T-cell (primary cell): ENCODE measurements at regions not wholly inside any gene's neighbourhood (a gene's known extent, or its start where the extent isn't known, plus 50 kb on each side); places are given as distances from the start of the nearest gene placed in this dataset.

Experiments
- ATAC-seq, 4 experiments: fragments of 200-7000 bp in 3 of 4; fragments of 150-1000 bp in 1 of 4; cut with Tn5 transposase; replicated peaks in 1 of 4; 1 replicate in 3 of 4; 2 replicates in 1 of 4; pipeline ENCODE4 v1.10.0; 2021; ENCODE audit warnings: moderate library complexity in 3 of 4, mild to moderate bottlenecking in 2 of 4, moderate number of reproducible peaks in 1 of 4
- CTCF ChIA-PET, 2 donors: fragments of 300-600 bp; sonication (Branson Sonifier 250); formaldehyde crosslinking; loops; one replicate each; lab custom pipeline; 2022; ENCODE audit warnings: antibody characterized with exemption in 2 of 2; lab: Charles Lee
- POLR2A ChIA-PET, 2 donors: fragments of 300-600 bp; sonication (Branson Sonifier 250); formaldehyde crosslinking; loops; one replicate each; lab custom pipeline; 2022; ENCODE audit warnings: antibody characterized with exemption in 2 of 2; lab: Charles Lee
- DNase-seq, 35 experiments: peaks; one replicate each; pipeline versions ENCODE4 v3.0.0 to v3.0.0-alpha.2; 2013 to 2023
- H3K27ac ChIP-seq: one replicate; pipeline ENCODE4 v1.5.1; 2013; ENCODE audit warnings: low read length
- H3K27me3 ChIP-seq, 2 experiments: replicated peaks in 1 of 2; 1 replicate in 1 of 2; 2 replicates in 1 of 2; pipeline versions ENCODE4 v1.6.1 to v1.7.0; 2013; ENCODE audit warnings: low read length in 1 of 2, mixed read lengths in 1 of 2; ENCODE audit not compliant: control insufficient read depth in 2 of 2, insufficient read depth in 2 of 2; ENCODE audit errors: extremely low read depth in 1 of 2
- H3K36me3 ChIP-seq, 2 donors: 1 replicate in 1 of 2; 2 replicates in 1 of 2; pipeline versions ENCODE4 v1.6.1 to v1.7.0; 2013; ENCODE audit warnings: low read length in 1 of 2; ENCODE audit not compliant: control insufficient read depth in 2 of 2, insufficient read depth in 1 of 2; ENCODE audit errors: extremely low read depth in 1 of 2
- H3K4me1 ChIP-seq, 2 experiments: 1 replicate in 1 of 2; 2 replicates in 1 of 2; pipeline versions ENCODE4 v1.6.1 to v1.7.0; 2013; ENCODE audit warnings: low read length in 2 of 2, mixed read lengths in 1 of 2; ENCODE audit not compliant: insufficient read depth in 2 of 2, control insufficient read depth in 1 of 2; ENCODE audit errors: extremely low read depth in 1 of 2
- H3K4me3 ChIP-seq, 2 donors: 1 replicate in 1 of 2; 2 replicates in 1 of 2; pipeline versions ENCODE4 v1.5.1 to v1.7.0; 2013; ENCODE audit warnings: mild to moderate bottlenecking in 2 of 2, low read length in 1 of 2, moderate library complexity in 1 of 2; ENCODE audit not compliant: control insufficient read depth in 1 of 2; ENCODE audit errors: extremely low read depth in 1 of 2
- H3K9me3 ChIP-seq: 2 replicates; pipeline ENCODE4 v1.7.0; 2013
- H3K27ac Mint-ChIP-seq, 2 donors: one replicate each; pipeline ENCODE4 v1.8.0; 2020 to 2021; ENCODE audit warnings: mild to moderate bottlenecking in 2 of 2, mixed read lengths in 2 of 2
- H3K27me3 Mint-ChIP-seq, 2 donors: one replicate each; pipeline ENCODE4 v1.8.0; 2021 to 2022; ENCODE audit warnings: mixed read lengths in 2 of 2
- H3K36me3 Mint-ChIP-seq: one replicate; pipeline ENCODE4 v1.8.0; 2021; ENCODE audit warnings: mixed read lengths
- H3K4me1 Mint-ChIP-seq, 3 donors: one replicate each; pipeline ENCODE4 v1.8.0; 2020 to 2022; ENCODE audit warnings: mixed read lengths in 3 of 3, mild to moderate bottlenecking in 1 of 3
- H3K4me3 Mint-ChIP-seq, 3 donors: one replicate each; pipeline ENCODE4 v1.8.0; 2020 to 2022; ENCODE audit warnings: mild to moderate bottlenecking in 3 of 3, mixed read lengths in 3 of 3, moderate library complexity in 3 of 3
- H3K9me3 Mint-ChIP-seq, 3 donors: one replicate each; pipeline ENCODE4 v1.8.0; 2020 to 2022; ENCODE audit warnings: mixed read lengths in 3 of 3
- WGBS: methylation state at CpG from one replicate; pipeline ENCODE4 v1.1.5; 2013; ENCODE audit warnings: missing lambda C conversion rate; ENCODE audit not compliant: insufficient coverage; 5-methylcytosine and 5-hydroxymethylcytosine counted together

DNA sequence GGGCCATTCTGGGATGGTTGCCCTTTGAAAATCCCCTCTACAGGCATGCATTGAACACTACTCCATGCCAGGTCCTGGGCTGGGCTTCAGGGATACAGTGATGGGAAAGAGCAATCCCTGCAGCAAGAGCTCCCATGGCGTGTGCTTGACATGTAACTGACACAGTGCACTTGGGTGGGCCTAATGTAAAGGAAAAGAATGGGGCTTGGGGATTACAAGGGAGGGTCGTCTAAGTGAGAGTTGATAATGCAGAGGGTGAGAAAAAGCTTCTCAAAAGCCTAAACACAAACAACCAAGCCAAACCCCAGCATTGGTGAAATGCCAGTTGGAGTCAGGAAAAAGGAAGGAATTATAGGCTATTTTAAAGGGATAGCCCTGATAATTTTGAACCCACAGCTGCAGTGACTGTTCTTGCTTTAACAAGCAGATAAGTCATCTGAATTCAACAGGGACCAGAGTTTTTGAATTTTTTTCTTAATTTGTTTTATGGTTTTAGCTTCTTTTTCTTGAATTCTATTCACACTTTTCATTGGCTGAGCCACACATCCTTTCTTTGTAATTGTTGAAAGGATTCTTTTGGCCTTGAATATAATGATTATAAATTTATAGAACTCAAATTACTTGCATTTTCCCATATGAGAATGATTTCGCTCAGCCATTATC, 308.7 kb downstream of the LPIN1 start:
- Mint-ChIP-seq H3K4me1 (peaks cover 28 to 35% (median 29%) of the 10 kb centered on the region in 3 donors), H3K9me3 (peaks cover 0 to 5% (median 2%) of the 10 kb centered on the region in 3 donors), H3K27me3 (peaks cover 0 to 8% of the 10 kb centered on the region in 2 donors), H3K36me3 (no peaks in the 10 kb centered on the region), H3K4me3 (no peak overlapping the region), H3K27ac (no peak overlapping the region)
- Histone ChIP-seq H3K4me1 (peaks cover 2 to 23% of the 10 kb centered on the region in 2 experiments), H3K27ac (no peak overlapping the region), H3K4me3 (no peak overlapping the region), H3K36me3 (no peaks in the 10 kb centered on the region), H3K27me3 (peaks cover 0 to 10% of the 10 kb centered on the region in 2 experiments), H3K9me3 (no peaks in the 10 kb centered on the region)
- CTCF ChIA-PET: interaction anchor here in 1 of 2 donors (0.9 kb wide), 1 partner anchor 28 kb away, joined by 3 read pairs; no protein-coding TSS in a partner anchor
- POLR2A ChIA-PET: no interaction called here
- no peak for DNase-seq
- no CpG with 5 or more reads among the region's 3 CpGs for WGBS
- ATAC-seq: no peak

DNA sequence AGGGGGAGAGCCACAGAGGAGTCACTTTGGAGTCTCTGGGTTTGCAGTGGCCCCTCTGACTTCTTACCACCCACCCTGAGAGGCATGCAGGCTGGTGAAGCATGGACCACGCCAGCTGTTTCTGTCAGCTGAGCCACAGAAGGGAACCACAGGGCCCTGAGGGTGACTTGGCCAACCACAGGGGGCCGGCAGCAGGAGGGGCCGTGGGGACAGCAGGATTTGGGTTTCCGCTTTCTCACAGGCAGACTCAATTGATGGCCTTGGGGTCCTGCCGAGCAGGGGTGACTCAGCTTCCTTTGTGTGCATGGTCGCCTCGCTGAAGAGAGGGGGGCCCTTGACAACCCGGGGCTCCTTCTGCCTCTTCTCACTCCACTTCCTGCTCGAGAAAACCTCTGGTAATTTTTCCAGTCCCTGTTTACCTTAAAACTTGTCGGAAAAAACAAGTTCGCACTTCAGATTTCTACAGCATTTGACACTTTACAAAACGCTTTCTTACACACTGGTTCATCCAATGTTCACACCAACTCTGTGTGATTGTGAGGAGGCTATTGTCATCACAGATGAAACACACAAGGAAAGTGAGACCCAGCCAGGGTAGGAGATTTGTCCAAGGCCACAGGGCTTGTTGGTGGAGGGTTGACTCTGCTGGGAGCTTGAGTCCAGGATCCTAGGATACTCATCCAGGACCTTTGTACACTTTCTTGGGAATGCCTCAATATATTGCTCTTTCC, 311.2 kb downstream of the LPIN1 start:
- peak; percentile 43 to 88 (median 68) for ATAC-seq
- Histone ChIP-seq H3K4me3 (no peak overlapping the region), H3K4me1 (peaks cover 0 to 23% of the 10 kb centered on the region in 2 experiments), H3K27ac (no peak overlapping the region), H3K9me3 (no peaks in the 10 kb centered on the region), H3K27me3 (peaks cover 0 to 10% of the 10 kb centered on the region in 2 experiments), H3K36me3 (no peaks in the 10 kb centered on the region)
- ChIA-PET CTCF (interaction anchor here in 1 of 2 donors (0.8 kb wide), 1 partner anchor 10 kb away, joined by 3 read pairs; no protein-coding TSS in a partner anchor), POLR2A (no interaction called here)
- 26% methylated on average over 8 of the region's 12 CpGs for WGBS
- DNase-seq: peak in 30 of 35 experiments; percentile 7 to 55 (median 30)
- H3K27me3 Mint-ChIP-seq: peaks cover 0 to 8% of the 10 kb centered on the region in 2 donors
- no peak overlapping the region for H3K4me3 Mint-ChIP-seq
- H3K9me3 Mint-ChIP-seq: peaks cover 0 to 5% (median 2%) of the 10 kb centered on the region in 3 donors
- no peaks in the 10 kb centered on the region for H3K36me3 Mint-ChIP-seq
- H3K4me1 Mint-ChIP-seq: peaks cover 24 to 35% (median 29%) of the 10 kb centered on the region in 3 donors
- no peak overlapping the region for H3K27ac Mint-ChIP-seq

DNA sequence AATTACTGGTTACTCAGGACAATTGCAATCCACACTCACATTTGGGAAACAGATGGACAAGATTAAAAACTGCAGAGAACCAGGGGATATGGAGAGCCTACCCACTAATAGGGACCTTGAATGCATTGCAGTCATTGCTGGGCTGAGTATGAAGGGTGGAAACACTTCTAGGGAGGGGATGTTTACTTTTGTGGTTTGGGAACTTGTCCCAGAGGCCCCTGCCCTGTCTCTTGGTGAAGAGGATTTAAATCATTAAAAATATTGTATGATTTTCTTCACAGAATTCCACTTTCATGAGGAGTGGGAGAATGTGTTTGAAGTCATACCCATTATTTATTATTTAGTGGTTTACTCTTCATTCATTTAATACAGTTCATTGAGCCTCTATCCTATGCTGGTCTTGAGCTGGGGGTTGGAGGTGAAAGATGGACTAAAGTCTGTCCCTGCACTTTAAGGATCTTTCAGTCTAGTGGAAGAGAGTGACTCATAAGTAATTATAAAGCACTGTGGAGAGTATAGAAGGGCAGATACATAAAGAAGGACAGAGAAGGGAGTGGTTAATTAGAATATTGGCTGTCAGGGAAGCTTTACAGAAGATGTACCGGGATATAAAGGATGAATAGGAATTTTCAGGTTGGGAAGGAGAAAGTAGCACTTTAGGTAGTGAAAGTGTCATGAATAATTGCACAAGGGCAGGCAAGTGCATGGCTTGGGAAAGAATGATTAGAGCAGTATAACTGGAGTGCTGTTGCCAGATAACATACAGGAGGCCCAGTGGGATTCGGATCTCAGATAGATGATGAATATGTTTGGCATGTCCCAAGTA, 313.4 kb downstream of the LPIN1 start:
- Histone ChIP-seq H3K27ac (no peak overlapping the region), H3K9me3 (peaks cover 2% of the 10 kb centered on the region), H3K4me1 (peaks cover 0 to 35% of the 10 kb centered on the region in 2 experiments), H3K36me3 (no peaks in the 10 kb centered on the region), H3K27me3 (peaks cover 0 to 10% of the 10 kb centered on the region in 2 experiments), H3K4me3 (no peak overlapping the region)
- Mint-ChIP-seq H3K4me1 (peaks cover 29 to 35% (median 34%) of the 10 kb centered on the region in 3 donors), H3K9me3 (peaks cover 0 to 9% (median 5%) of the 10 kb centered on the region in 3 donors), H3K36me3 (no peaks in the 10 kb centered on the region), H3K27me3 (peaks cover 0 to 8% of the 10 kb centered on the region in 2 donors), H3K4me3 (no peak overlapping the region), H3K27ac (no peak overlapping the region)
- POLR2A ChIA-PET: no interaction called here
- DNase-seq (no peak), ATAC-seq (no peak)
- WGBS: 100% methylated on average over 1 of the region's 2 CpGs
- CTCF ChIA-PET: interaction anchor here in 1 of 2 donors (0.6 kb wide), 1 partner anchor 51 kb away, joined by 4 read pairs; no protein-coding TSS in a partner anchor

DNA sequence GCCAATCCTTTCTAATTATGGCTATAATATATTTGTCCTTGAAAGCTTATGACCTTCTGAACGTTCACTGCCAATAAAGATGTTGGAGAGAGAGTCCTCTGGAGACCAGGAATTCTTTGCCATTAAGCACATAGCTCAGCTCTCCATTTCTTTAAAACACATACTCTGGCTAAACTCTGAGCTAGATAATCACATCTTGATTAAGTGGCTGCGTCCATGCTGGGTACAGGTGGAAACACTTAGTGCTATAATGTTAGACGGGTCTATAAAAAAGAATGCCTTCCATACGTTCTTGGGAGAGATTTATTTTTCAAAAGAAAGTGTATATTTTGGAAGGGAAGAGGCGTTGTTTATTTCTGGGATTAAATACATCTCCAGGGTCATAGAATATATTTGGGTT, 314.5 kb downstream of the LPIN1 start:
- peaks cover 0 to 8% of the 10 kb centered on the region in 2 donors for H3K27me3 Mint-ChIP-seq
- ChIA-PET CTCF (no interaction called here), POLR2A (no interaction called here)
- H3K36me3 Mint-ChIP-seq: no peaks in the 10 kb centered on the region
- ATAC-seq (no peak), DNase-seq (no peak)
- H3K4me3 Mint-ChIP-seq: no peak overlapping the region
- 100% methylated on average over 4 of the region's 5 CpGs for WGBS
- Histone ChIP-seq H3K9me3 (peaks cover 2% of the 10 kb centered on the region), H3K27ac (no peak overlapping the region), H3K27me3 (peaks cover 0 to 10% of the 10 kb centered on the region in 2 experiments), H3K36me3 (no peaks in the 10 kb centered on the region), H3K4me3 (no peak overlapping the region), H3K4me1 (peaks cover 0 to 44% of the 10 kb centered on the region in 2 experiments)
- H3K4me1 Mint-ChIP-seq: peaks cover 29 to 37% (median 35%) of the 10 kb centered on the region in 3 donors
- H3K27ac Mint-ChIP-seq: no peak overlapping the region
- peaks cover 0 to 9% (median 5%) of the 10 kb centered on the region in 3 donors for H3K9me3 Mint-ChIP-seq

DNA sequence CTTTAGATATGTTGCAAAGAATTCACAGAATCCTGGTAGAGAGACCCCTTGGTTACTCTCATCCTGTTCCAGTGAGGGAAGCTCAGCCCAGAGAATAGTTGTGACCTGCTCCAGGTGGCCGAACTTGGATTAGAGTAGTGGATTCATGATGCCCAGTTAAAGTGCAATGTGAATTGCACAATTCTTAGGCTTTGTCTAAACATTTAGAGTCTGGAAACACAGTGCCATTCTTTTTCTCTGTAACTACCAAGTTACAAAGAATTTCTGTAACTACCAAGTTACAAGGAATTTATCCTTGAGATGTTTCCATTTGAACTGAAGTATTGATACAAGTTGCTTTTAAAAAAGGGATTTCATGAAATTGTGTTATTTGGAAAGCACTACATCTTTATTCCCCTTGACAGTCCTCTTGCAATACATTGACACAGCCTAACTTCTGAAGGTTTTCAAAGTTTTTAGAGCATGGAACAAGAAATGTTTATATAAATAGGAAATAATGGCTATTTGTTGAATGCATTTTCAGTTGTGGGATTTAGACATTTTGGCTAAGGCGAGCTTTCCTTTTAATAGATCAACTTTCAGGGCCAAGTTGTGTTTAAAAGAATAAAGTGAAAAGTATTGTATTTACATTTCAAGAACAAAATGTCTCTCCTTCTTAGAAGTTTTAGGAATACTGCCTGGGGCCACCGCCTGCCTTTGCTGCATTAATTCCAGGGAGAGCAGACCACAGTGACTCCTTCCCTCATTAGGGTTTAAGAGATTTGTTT, 315.0 kb downstream of the LPIN1 start:
- H3K27me3 Mint-ChIP-seq: peaks cover 0 to 8% of the 10 kb centered on the region in 2 donors
- Histone ChIP-seq H3K4me1 (peaks cover 0 to 44% of the 10 kb centered on the region in 2 experiments), H3K4me3 (no peak overlapping the region), H3K9me3 (peaks cover 2% of the 10 kb centered on the region), H3K27ac (no peak overlapping the region), H3K36me3 (no peaks in the 10 kb centered on the region), H3K27me3 (peaks cover 0 to 10% of the 10 kb centered on the region in 2 experiments)
- 100% methylated on average over 1 of the region's 3 CpGs for WGBS
- ChIA-PET CTCF (no interaction called here), POLR2A (no interaction called here)
- DNase-seq (no peak), ATAC-seq (no peak)
- H3K4me3 Mint-ChIP-seq: no peak overlapping the region
- H3K36me3 Mint-ChIP-seq: no peaks in the 10 kb centered on the region
- H3K9me3 Mint-ChIP-seq: peaks cover 0 to 9% (median 5%) of the 10 kb centered on the region in 3 donors
- peaks cover 29 to 39% (median 35%) of the 10 kb centered on the region in 3 donors for H3K4me1 Mint-ChIP-seq
- H3K27ac Mint-ChIP-seq: no peak overlapping the region
